ENCODE measurements at regions not wholly inside any gene's neighbourhood (a gene's known extent, or its start where the extent isn't known, plus 50 kb on each side); places are given as distances from the start of the nearest gene placed in this dataset.

DNA sequence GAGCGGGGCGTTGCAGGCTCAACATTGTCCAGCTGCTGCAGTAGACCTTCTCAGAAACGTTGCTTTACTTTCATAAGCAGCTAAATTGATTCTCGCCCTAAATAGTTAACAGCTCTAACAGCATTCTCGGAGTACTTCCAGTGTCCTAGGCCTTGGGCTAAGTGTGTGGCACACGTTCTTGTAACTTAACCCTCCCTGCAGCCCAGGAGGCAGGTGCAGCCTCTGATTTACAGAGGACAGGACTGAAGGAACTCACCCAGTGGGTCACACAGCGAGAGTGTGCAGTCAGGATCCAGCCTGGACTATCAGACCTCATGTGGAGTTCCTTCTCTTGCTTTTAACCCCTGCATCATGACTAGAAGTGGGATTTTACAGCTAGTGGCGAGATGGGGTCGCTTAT is 312.8 kb upstream of the C2CD4B start:
- H3K36me3 Mint-ChIP-seq (ENCODE audit: low read depth, unreplicated experiment), result peaks cover 5% of the 10 kb centered on the region
- Histone ChIP-seq H3K27ac (ENCODE audit: low read depth, low read length) (no peak overlapping the region), H2AFZ (ENCODE audit: low read depth, low read length) (no peak overlapping the region), H3K4me2 (ENCODE audit: low read length) (no peak overlapping the region), H3K9ac (ENCODE audit: low read length) (no peak overlapping the region), H3K4me1 (ENCODE audit: insufficient read depth, low read length) (peaks cover 5% of the 10 kb centered on the region), H3K4me3 (ENCODE audit: insufficient read depth, low read depth, low read length) (no peak overlapping the region), H4K20me1 (ENCODE audit: insufficient read depth, low read length) (no peaks in the 10 kb centered on the region), H3K27me3 (ENCODE audit: insufficient read depth, low read length) (no peaks in the 10 kb centered on the region), H3K36me3 (ENCODE audit: insufficient read depth, low read length) (no peaks in the 10 kb centered on the region), H3K79me2 (ENCODE audit: insufficient read depth, low read length) (no peaks in the 10 kb centered on the region), H3K9me3 (ENCODE audit: insufficient read depth, low read depth, low read length) (no peaks in the 10 kb centered on the region)
- TF ChIP-seq EZH2 (IDR thresholded peaks at IDR 0.05; ENCODE audit: insufficient read depth, low read length) (no peak), CTCF (IDR thresholded peaks at IDR 0.05; ENCODE audit: insufficient read depth, low read depth, low read length) (no peak)
- no peak overlapping the region for H3K27ac Mint-ChIP-seq (ENCODE audit: unreplicated experiment)
- DNase-seq (ENCODE audit: low read depth) (no peak), FAIRE-seq (no peak)
- H3K9me3 Mint-ChIP-seq (ENCODE audit: unreplicated experiment), result no peaks in the 10 kb centered on the region
- H3K4me1 Mint-ChIP-seq (ENCODE audit: low read depth, unreplicated experiment), result peaks cover 11% of the 10 kb centered on the region
- peaks cover 10% of the 10 kb centered on the region for H3K27me3 Mint-ChIP-seq (ENCODE audit: low read depth, unreplicated experiment)
- H3K4me3 Mint-ChIP-seq (ENCODE audit: unreplicated experiment), result no peak overlapping the region

- peaks cover 6% of the 10 kb centered on the region for H3K27me3 Mint-ChIP-seq (ENCODE audit: low read depth, unreplicated experiment)
- Histone ChIP-seq H4K20me1 (ENCODE audit: insufficient read depth, low read length) (peaks cover 3% of the 10 kb centered on the region), H3K4me2 (ENCODE audit: low read length) (peak overlapping the region; percentile 6), H3K9ac (ENCODE audit: low read length) (no peak overlapping the region), H2AFZ (ENCODE audit: low read depth, low read length) (no peak overlapping the region), H3K27me3 (ENCODE audit: insufficient read depth, low read length) (no peaks in the 10 kb centered on the region), H3K27ac (ENCODE audit: low read depth, low read length) (no peak overlapping the region), H3K79me2 (ENCODE audit: insufficient read depth, low read length) (no peaks in the 10 kb centered on the region), H3K4me3 (ENCODE audit: insufficient read depth, low read depth, low read length) (no peak overlapping the region), H3K36me3 (ENCODE audit: insufficient read depth, low read length) (no peaks in the 10 kb centered on the region), H3K9me3 (ENCODE audit: insufficient read depth, low read depth, low read length) (no peaks in the 10 kb centered on the region), H3K4me1 (ENCODE audit: insufficient read depth, low read length) (peaks cover 8% of the 10 kb centered on the region)
- no peak for TF ChIP-seq EZH2 (IDR thresholded peaks at IDR 0.05; ENCODE audit: insufficient read depth, low read length)
- DNase-seq (ENCODE audit: low read depth), result peak; percentile 41
- no peaks in the 10 kb centered on the region for H3K9me3 Mint-ChIP-seq (ENCODE audit: unreplicated experiment)
- H3K4me1 Mint-ChIP-seq (ENCODE audit: low read depth, unreplicated experiment), result peaks cover 34% of the 10 kb centered on the region
- FAIRE-seq, result peak; percentile 85
- H3K36me3 Mint-ChIP-seq (ENCODE audit: low read depth, unreplicated experiment), result peaks cover 6% of the 10 kb centered on the region
- H3K4me3 Mint-ChIP-seq (ENCODE audit: unreplicated experiment), result peak overlapping the region; percentile 29
- H3K27ac Mint-ChIP-seq (ENCODE audit: unreplicated experiment), result no peak overlapping the region
These were observed 317.8 kb upstream of the C2CD4B start for GRCh38 chr15:62482785-62483429.

DNA sequence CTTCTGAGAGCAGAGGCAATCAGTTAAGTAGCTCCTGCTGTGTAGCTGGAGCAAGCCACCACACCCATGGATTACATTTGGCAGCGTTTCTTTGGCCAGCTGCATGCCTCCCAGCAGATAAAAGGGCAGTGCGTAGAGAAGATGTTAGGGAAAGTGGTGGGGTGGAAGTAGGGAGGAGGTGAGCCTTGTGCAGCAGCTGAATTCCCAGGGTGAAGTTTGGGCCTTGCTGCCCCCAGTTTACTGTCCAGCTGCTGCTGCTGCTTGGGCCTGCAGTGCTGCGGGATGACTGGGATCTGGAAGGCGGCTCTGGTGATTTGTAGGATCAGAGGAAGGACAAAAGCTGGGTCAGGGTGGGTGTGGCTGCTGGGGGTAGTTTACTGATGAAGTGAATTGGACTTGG is 318.7 kb upstream of the C2CD4B start:
- no peak overlapping the region for H3K27ac Mint-ChIP-seq (ENCODE audit: unreplicated experiment)
- Histone ChIP-seq H3K9ac (ENCODE audit: low read length) (no peak overlapping the region), H3K4me1 (ENCODE audit: insufficient read depth, low read length) (peaks cover 8% of the 10 kb centered on the region), H3K9me3 (ENCODE audit: insufficient read depth, low read depth, low read length) (no peaks in the 10 kb centered on the region), H3K27me3 (ENCODE audit: insufficient read depth, low read length) (no peaks in the 10 kb centered on the region), H3K27ac (ENCODE audit: low read depth, low read length) (no peak overlapping the region), H3K4me3 (ENCODE audit: insufficient read depth, low read depth, low read length) (no peak overlapping the region), H2AFZ (ENCODE audit: low read depth, low read length) (no peak overlapping the region), H4K20me1 (ENCODE audit: insufficient read depth, low read length) (peaks cover 3% of the 10 kb centered on the region), H3K79me2 (ENCODE audit: insufficient read depth, low read length) (no peaks in the 10 kb centered on the region), H3K36me3 (ENCODE audit: insufficient read depth, low read length) (no peaks in the 10 kb centered on the region), H3K4me2 (ENCODE audit: low read length) (no peak overlapping the region)
- peaks cover 5% of the 10 kb centered on the region for H3K36me3 Mint-ChIP-seq (ENCODE audit: low read depth, unreplicated experiment)
- no peak for FAIRE-seq
- H3K4me3 Mint-ChIP-seq (ENCODE audit: unreplicated experiment), result no peak overlapping the region
- H3K27me3 Mint-ChIP-seq (ENCODE audit: low read depth, unreplicated experiment), result peaks cover 5% of the 10 kb centered on the region
- peaks cover 34% of the 10 kb centered on the region for H3K4me1 Mint-ChIP-seq (ENCODE audit: low read depth, unreplicated experiment)
- TF ChIP-seq CTCF (IDR thresholded peaks at IDR 0.05; ENCODE audit: insufficient read depth, low read depth, low read length), result no peak
- TF ChIP-seq EZH2 (IDR thresholded peaks at IDR 0.05; ENCODE audit: insufficient read depth, low read length), result no peak
- peaks cover 2% of the 10 kb centered on the region for H3K9me3 Mint-ChIP-seq (ENCODE audit: unreplicated experiment)
- no peak for DNase-seq (ENCODE audit: low read depth)
